IPS-18a (cell line): ENCODE measurements at regions not wholly inside any gene's neighbourhood (a gene's known extent, or its start where the extent isn't known, plus 50 kb on each side); places are given as distances from the start of the nearest gene placed in this dataset.

Source experiments
- H3K27ac ChIP-seq: one replicate; pipeline ENCODE4 v1.5.1; 2013; ENCODE audit warnings: low read length
- H3K27me3 ChIP-seq: one replicate; pipeline ENCODE4 v1.6.1; 2013; ENCODE audit warnings: mild to moderate bottlenecking, low read length; ENCODE audit not compliant: control insufficient read depth, insufficient read depth
- H3K36me3 ChIP-seq: one replicate; pipeline ENCODE4 v1.6.1; 2013; ENCODE audit warnings: low read depth, low read length; ENCODE audit not compliant: control insufficient read depth
- H3K4me1 ChIP-seq: one replicate; pipeline ENCODE4 v1.6.1; 2013; ENCODE audit warnings: low read depth, low read length; ENCODE audit not compliant: control insufficient read depth
- H3K4me3 ChIP-seq: one replicate; pipeline ENCODE4 v1.5.1; 2013; ENCODE audit warnings: low read length
- H3K9ac ChIP-seq: one replicate; pipeline ENCODE4 v1.6.1; 2013; ENCODE audit warnings: mild to moderate bottlenecking, low read length, moderate library complexity
- H3K9me3 ChIP-seq: one replicate; pipeline ENCODE4 v1.6.1; 2013; ENCODE audit warnings: low read depth, low read length; ENCODE audit not compliant: control insufficient read depth

DNA sequence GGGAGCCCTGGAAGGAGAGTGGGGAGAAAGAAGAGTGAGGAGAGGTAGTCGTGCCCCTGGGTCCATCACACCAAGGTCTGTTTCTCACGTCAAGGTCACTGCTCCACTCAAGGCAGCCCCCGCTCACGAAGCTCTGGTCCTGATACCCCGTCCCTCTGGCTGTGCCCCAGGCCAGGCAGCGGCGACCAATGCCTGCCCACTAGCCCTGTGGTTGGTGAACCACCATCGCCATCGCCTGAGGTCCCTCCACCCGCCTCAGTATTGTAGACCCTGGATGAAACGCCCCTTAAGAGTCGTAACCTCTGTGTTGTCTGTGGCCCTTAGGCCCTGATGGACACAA is 378.3 kb upstream of the MYT1L start:
- H3K27me3 ChIP-seq = no peaks in the 10 kb centered on the region
- H3K9me3 ChIP-seq = no peaks in the 10 kb centered on the region
- no peak overlapping the region for H3K4me3 ChIP-seq
- H3K9ac ChIP-seq = no peak overlapping the region
- peaks cover 16% of the 10 kb centered on the region for H3K4me1 ChIP-seq
- H3K36me3 ChIP-seq = no peaks in the 10 kb centered on the region
- no peak overlapping the region for H3K27ac ChIP-seq

GRCh38 chr2:2708575-2709430 is 377.7 kb upstream of the MYT1L start:
- Histone ChIP-seq H3K27me3 (no peaks in the 10 kb centered on the region), H3K4me3 (no peak overlapping the region), H3K4me1 (peaks cover 16% of the 10 kb centered on the region), H3K36me3 (no peaks in the 10 kb centered on the region), H3K27ac (no peak overlapping the region), H3K9ac (no peak overlapping the region), H3K9me3 (no peaks in the 10 kb centered on the region)

- H3K27me3 ChIP-seq = no peaks in the 10 kb centered on the region
- H3K4me1 ChIP-seq = peaks cover 16% of the 10 kb centered on the region
These were observed 376.3 kb upstream of the MYT1L start for GRCh38 chr2:2707206-2707991.

DNA sequence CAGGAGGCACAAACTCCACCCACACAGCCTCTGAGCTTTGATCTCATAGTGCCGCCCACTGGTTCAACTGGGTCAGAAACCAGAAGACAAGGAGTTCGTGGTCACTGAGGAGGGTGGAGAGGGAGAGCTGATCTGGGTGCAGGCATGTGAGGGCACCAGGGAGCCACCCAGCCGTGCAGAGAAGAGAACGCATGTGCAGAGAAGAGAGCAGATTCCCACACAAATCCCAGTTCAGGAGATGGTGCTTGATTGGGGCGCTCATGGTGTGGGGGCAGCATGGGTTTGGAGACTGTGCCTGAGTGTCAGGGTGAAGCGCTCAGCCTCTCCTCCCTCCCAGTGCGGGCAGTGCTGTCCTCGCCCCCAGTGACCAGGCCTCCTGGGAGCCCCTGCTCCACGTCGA is 375.2 kb upstream of the MYT1L start:
- no peaks in the 10 kb centered on the region for H3K36me3 ChIP-seq
- H3K9ac ChIP-seq = no peak overlapping the region
- peaks cover 16% of the 10 kb centered on the region for H3K4me1 ChIP-seq
- H3K9me3 ChIP-seq = no peaks in the 10 kb centered on the region
- no peak overlapping the region for H3K27ac ChIP-seq
- H3K27me3 ChIP-seq = no peaks in the 10 kb centered on the region
- H3K4me3 ChIP-seq = no peak overlapping the region

More at GRCh38 chr2:2707206-2707991, 376.3 kb upstream of the MYT1L start:
- Histone ChIP-seq H3K4me3 (no peak overlapping the region), H3K9me3 (no peaks in the 10 kb centered on the region), H3K36me3 (no peaks in the 10 kb centered on the region), H3K9ac (no peak overlapping the region), H3K27ac (no peak overlapping the region)

DNA sequence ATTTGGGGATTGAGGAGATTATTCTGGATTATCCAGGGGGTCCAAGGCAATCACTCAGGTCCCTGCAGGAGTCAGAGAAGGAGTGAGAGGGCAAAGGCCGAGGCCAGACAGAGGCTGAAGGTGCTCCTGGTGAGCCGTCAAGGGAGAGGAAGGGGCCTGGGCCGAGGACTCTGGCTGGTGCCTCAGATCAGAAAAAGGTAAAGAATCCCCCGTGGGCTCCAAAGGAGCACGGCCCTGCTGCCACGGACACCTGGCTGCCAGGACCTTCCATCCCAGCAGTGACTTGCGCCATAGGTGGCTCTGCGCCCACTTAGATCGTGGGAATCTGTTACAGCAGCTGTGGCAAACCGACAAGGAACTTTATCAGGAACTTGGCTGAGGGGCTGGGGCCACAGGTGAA is 374.8 kb upstream of the MYT1L start:
- Histone ChIP-seq H3K27ac (no peak overlapping the region), H3K4me1 (peaks cover 16% of the 10 kb centered on the region), H3K4me3 (no peak overlapping the region), H3K9me3 (no peaks in the 10 kb centered on the region), H3K36me3 (no peaks in the 10 kb centered on the region), H3K27me3 (no peaks in the 10 kb centered on the region), H3K9ac (no peak overlapping the region)

DNA sequence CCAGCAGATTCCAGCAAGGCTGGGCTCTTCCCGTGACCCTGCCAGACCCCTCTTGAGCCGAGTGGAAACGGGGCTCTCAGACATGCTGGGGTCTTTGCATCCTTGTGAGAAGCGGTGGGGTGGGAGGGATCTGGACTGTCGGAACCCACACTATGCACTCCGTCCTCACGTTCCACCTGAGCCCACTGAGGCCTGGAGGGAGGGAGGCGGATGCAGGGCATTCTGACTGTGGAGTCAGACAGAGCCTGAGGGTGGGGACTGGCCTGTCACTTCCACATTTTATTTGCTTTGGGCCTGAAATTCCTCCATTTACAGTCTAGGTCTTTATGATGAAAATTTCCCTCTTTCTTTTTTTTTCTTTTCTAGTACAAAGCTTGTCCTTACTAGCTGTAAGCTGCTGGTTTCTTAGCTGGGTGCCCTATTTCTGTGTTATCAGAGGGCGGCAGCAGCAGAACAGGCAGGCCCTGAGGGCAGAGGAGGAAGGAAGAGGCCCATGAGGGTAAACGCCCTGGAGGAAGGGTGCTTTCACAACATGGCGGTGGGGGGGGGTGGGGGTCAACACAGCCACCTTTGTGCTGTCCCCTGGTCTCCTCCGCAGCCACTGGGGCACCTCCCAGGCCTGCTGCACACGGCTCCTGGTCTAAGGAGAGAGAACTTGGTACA is 373.5 kb upstream of the MYT1L start:
- Histone ChIP-seq H3K27ac (no peak overlapping the region), H3K27me3 (no peaks in the 10 kb centered on the region)

DNA sequence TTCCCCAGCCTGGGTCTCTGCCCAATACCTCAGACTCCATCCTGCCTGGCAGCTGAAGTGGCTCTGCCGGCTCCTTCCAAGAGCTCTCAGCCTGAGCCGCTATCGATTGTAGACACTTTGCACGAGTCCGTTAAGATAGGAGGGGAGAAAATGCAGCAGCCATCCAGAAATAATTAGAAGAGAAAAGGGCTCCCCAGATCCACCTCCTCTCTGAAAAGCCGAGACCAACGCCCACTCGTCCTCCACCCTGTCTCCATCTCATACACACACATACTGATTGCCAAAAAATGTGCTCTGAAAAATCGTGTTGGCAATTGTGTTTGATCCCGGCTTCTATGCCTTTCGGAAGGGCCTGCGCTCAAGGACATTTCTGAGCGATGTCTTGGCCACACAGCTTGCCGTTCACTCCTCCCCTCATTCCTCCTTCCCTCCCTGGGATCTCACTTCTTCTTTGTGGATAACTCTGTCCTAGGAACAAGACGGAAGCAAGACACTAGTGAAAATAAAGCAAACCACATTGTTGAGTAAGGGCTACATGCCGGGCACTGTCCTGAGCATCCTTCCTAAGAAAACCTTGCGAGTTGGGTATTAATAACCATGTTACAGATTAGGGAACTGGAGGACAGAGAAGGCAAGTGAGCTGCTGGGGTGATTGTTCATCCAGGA is 372.8 kb upstream of the MYT1L start:
- Histone ChIP-seq H3K9ac (no peak overlapping the region), H3K9me3 (no peaks in the 10 kb centered on the region), H3K27me3 (no peaks in the 10 kb centered on the region), H3K4me1 (peaks cover 24% of the 10 kb centered on the region), H3K4me3 (no peak overlapping the region), H3K36me3 (no peaks in the 10 kb centered on the region), H3K27ac (no peak overlapping the region)

More for the DNA sequence above, 373.5 kb upstream of the MYT1L start:
- Histone ChIP-seq H3K4me1 (peaks cover 18% of the 10 kb centered on the region), H3K9ac (no peak overlapping the region), H3K36me3 (no peaks in the 10 kb centered on the region), H3K9me3 (no peaks in the 10 kb centered on the region), H3K4me3 (no peak overlapping the region)

DNA sequence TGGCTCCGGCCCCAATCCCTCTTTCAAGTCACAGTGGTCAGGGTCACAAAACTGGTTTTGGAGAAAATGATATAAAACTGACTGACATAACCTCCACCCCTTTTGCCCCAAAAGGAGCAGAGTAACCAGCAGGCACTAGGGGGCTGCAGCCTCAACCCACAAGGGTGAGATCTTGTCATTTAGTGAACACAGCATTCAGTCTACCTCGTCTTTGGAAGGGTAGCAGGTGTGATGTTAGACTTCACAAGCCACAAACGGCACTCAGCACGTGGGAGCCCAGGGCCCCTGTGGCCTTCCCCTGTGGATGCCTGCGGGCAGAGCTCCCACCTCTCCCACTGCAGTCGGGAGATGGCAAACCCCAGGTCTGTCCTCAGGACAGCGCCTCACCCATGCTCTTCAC is 372.1 kb upstream of the MYT1L start:
- Histone ChIP-seq H3K9me3 (no peaks in the 10 kb centered on the region), H3K36me3 (no peaks in the 10 kb centered on the region), H3K27ac (no peak overlapping the region), H3K4me3 (no peak overlapping the region), H3K4me1 (peaks cover 25% of the 10 kb centered on the region), H3K27me3 (no peaks in the 10 kb centered on the region), H3K9ac (no peak overlapping the region)

DNA sequence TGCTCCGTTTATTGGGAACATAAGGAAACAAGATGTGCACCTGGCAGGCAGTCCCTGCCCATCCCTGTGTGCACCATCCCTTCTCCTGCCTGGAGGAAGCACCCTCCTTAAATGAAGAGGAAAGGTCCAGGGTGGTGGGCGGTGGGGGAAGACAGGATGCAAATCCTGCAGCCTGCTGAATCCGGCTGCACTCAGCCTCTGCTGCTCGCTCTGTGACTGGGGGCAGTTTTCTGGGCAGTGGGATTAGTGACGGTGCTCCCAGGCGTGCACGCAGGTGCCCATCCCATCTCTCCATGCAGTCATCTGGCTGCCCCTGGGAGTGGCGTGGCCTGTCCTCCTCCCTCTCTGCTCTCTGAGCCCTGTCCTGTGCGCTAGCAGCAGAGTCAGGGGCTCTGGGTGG is 371.3 kb upstream of the MYT1L start:
- H3K4me1 ChIP-seq = peaks cover 19% of the 10 kb centered on the region
- H3K27me3 ChIP-seq = no peaks in the 10 kb centered on the region
- H3K4me3 ChIP-seq = no peak overlapping the region
- no peak overlapping the region for H3K9ac ChIP-seq
- no peaks in the 10 kb centered on the region for H3K9me3 ChIP-seq
- H3K27ac ChIP-seq = no peak overlapping the region
- no peaks in the 10 kb centered on the region for H3K36me3 ChIP-seq

GRCh38 chr2:2701813-2702212 is 370.7 kb upstream of the MYT1L start:
- H3K9ac ChIP-seq = no peak overlapping the region
- no peaks in the 10 kb centered on the region for H3K9me3 ChIP-seq
- no peaks in the 10 kb centered on the region for H3K36me3 ChIP-seq
- no peak overlapping the region for H3K4me3 ChIP-seq
- H3K27me3 ChIP-seq = no peaks in the 10 kb centered on the region
- no peak overlapping the region for H3K27ac ChIP-seq
- peaks cover 13% of the 10 kb centered on the region for H3K4me1 ChIP-seq

DNA sequence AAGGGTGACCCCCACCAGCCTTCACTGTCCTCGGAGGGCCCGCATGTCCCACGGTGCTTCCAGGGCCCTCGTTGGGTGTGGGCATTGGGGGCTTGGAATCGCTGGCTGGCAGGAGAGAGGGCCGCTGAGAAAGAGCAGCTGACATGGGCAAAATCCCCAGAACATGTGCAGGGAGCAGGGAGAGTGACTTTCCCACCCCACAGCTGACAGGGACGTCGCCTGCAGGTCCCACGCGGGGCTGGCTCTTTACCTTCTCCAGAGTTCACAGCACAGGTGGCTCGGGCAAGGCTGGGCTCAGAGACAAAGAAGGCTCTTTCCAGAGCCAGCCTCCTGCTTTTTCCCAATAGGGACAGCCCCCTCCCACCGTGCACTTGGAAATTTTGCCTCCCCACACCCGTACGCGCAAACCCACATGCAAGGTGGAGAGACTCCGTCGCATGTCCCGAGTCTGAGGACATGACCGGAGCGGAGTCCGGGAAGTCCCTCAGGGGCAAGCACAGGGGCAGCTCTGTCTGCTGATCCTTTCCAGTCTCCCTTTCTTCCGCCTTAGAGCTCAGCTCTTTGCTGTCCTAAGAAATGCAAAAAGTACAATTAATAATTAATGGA is 370.2 kb upstream of the MYT1L start:
- Histone ChIP-seq H3K9ac (no peak overlapping the region), H3K9me3 (no peaks in the 10 kb centered on the region), H3K36me3 (no peaks in the 10 kb centered on the region), H3K27ac (no peak overlapping the region), H3K4me1 (peaks cover 12% of the 10 kb centered on the region), H3K27me3 (no peaks in the 10 kb centered on the region), H3K4me3 (no peak overlapping the region)
